HG02852 (cell line): ENCODE measurements at regions not wholly inside any gene's neighbourhood (a gene's known extent, or its start where the extent isn't known, plus 50 kb on each side); places are given as distances from the start of the nearest gene placed in this dataset.
"Not testable (repeated sequence)": the region's sequence is repeated elsewhere in the genome, so short reads cannot be mapped to it uniquely, and the experiment has no call there.

Experiments used
- ATAC-seq: cut with Tn5 transposase; IDR thresholded peaks from one replicate; pipeline ENCODE4 v1.9.1; 2021; ENCODE audit warnings: mild to moderate bottlenecking, moderate library complexity; ENCODE audit not compliant: unreplicated experiment

GRCh38 chr13:39803156-39803555 lies 147.7 kb downstream of the COG6 start:
- no peak for ATAC-seq

GRCh38 chr13:39803851-39804250 lies 148.4 kb downstream of the COG6 start:
- ATAC-seq = no peak

GRCh38 chr13:39804332-39805210 lies 149.1 kb downstream of the COG6 start:
- no peak for ATAC-seq

GRCh38 chr13:39809466-39809865 lies 154.0 kb downstream of the COG6 start:
- no peak for ATAC-seq

GRCh38 chr13:39810091-39810877 lies 154.8 kb downstream of the COG6 start:
- ATAC-seq = no peak

GRCh38 chr13:39811051-39811450 lies 155.6 kb downstream of the COG6 start:
- no peak for ATAC-seq

- no peak for ATAC-seq
Measured at GRCh38 chr13:39811696-39812095, 156.2 kb downstream of the COG6 start.

GRCh38 chr13:39815345-39816111 lies 160.1 kb downstream of the COG6 start:
- ATAC-seq = no peak

- no peak for ATAC-seq
Measured at GRCh38 chr13:39816936-39817335, 161.5 kb downstream of the COG6 start.

- ATAC-seq = no peak
Measured at GRCh38 chr13:39818953-39819352, 163.5 kb downstream of the COG6 start.

- ATAC-seq = no peak
Measured at GRCh38 chr13:39820606-39821005, 165.1 kb downstream of the COG6 start.

- no peak for ATAC-seq
Measured at GRCh38 chr13:39821977-39822376, 166.5 kb downstream of the COG6 start.

- ATAC-seq = no peak
Measured at GRCh38 chr13:39822437-39822836, 167.0 kb downstream of the COG6 start.

- ATAC-seq = no peak
Measured at GRCh38 chr13:39823063-39823713, 167.7 kb downstream of the COG6 start.

- no peak for ATAC-seq
Measured at GRCh38 chr13:39825886-39826285, 170.4 kb downstream of the COG6 start.

GRCh38 chr13:39835253-39835652 lies 179.8 kb downstream of the COG6 start:
- no peak for ATAC-seq

GRCh38 chr13:39836038-39836437 lies 180.6 kb downstream of the COG6 start:
- ATAC-seq = no peak

- not testable (repeated sequence) for ATAC-seq
Measured at GRCh38 chr13:39837866-39838265, 182.4 kb downstream of the COG6 start.

GRCh38 chr13:39840201-39840600 lies 184.7 kb downstream of the COG6 start:
- ATAC-seq = no peak

- no peak for ATAC-seq
Measured at GRCh38 chr13:39847336-39847735, 191.9 kb downstream of the COG6 start.

GRCh38 chr13:39855236-39855635 lies 199.8 kb downstream of the COG6 start:
- no peak for ATAC-seq
